ENCODE measurements at regions not wholly inside any gene's neighbourhood (a gene's known extent, or its start where the extent isn't known, plus 50 kb on each side); places are given as distances from the start of the nearest gene placed in this dataset.

- Histone ChIP-seq H3K27me3 (ENCODE audit: low read length) (no peaks in the 10 kb centered on the region), H4K20me1 (ENCODE audit: insufficient read depth, low read depth, low read length) (no peaks in the 10 kb centered on the region), H2AFZ (ENCODE audit: low read length) (no peak overlapping the region), H3K9ac (ENCODE audit: low read length) (no peak overlapping the region), H3K9me2 (replicated peaks; ENCODE audit: insufficient read depth, low read length) (no peaks in the 10 kb centered on the region), H3K4me1 (ENCODE audit: low read length) (peaks cover 20% of the 10 kb centered on the region), H3K36me3 (ENCODE audit: insufficient read depth, low read length) (no peaks in the 10 kb centered on the region), H3K4me3 (ENCODE audit: low read length) (no peak overlapping the region), H3K4me2 (ENCODE audit: low read depth, low read length, poor library complexity, severe bottlenecking) (no peak overlapping the region), H3K79me2 (ENCODE audit: low read length) (no peaks in the 10 kb centered on the region), H3K27ac (ENCODE audit: low read length) (no peak overlapping the region), H3K9me3 (ENCODE audit: low read length) (no peaks in the 10 kb centered on the region)
- no peak for DNase-seq
These were observed 66.8 kb upstream of the TMCC3 start for GRCh38 chr12:94717108-94717507.

DNA sequence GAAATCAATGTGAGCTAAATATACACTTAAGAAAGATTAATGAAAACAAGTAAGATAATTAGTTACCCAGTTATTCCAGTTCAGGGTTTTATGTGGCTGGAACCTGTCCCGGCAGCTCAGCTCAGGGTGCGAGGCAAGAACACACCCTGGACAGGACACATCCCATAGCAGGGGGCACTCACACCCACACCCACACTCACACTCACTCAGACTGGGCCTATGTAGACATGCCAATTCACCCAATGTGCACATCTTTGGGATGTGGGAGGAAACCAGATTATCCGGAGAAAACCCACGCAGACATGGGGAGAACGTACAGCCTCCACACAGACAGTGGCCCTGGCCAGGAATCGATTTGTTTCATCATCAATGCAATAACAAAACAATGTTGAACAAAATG, 66.0 kb upstream of the TMCC3 start:
- Histone ChIP-seq H3K27me3 (ENCODE audit: low read length) (no peaks in the 10 kb centered on the region), H3K4me1 (ENCODE audit: low read length) (peaks cover 12% of the 10 kb centered on the region), H3K79me2 (ENCODE audit: low read length) (no peaks in the 10 kb centered on the region), H3K9ac (ENCODE audit: low read length) (no peak overlapping the region), H3K9me2 (replicated peaks; ENCODE audit: insufficient read depth, low read length) (no peaks in the 10 kb centered on the region), H3K4me3 (ENCODE audit: low read length) (no peak overlapping the region), H3K4me2 (ENCODE audit: low read depth, low read length, poor library complexity, severe bottlenecking) (no peak overlapping the region), H2AFZ (ENCODE audit: low read length) (no peak overlapping the region), H3K9me3 (ENCODE audit: low read length) (no peaks in the 10 kb centered on the region), H3K27ac (ENCODE audit: low read length) (no peak overlapping the region), H3K36me3 (ENCODE audit: insufficient read depth, low read length) (no peaks in the 10 kb centered on the region), H4K20me1 (ENCODE audit: insufficient read depth, low read depth, low read length) (no peaks in the 10 kb centered on the region)
- DNase-seq = no peak

GRCh38 chr12:94714378-94715114, 64.2 kb upstream of the TMCC3 start:
- no peak overlapping the region for H3K4me2 ChIP-seq (ENCODE audit: low read depth, low read length, poor library complexity, severe bottlenecking)
- H3K27ac ChIP-seq (ENCODE audit: low read length) = no peak overlapping the region
- no peak overlapping the region for H3K9ac ChIP-seq (ENCODE audit: low read length)
- H4K20me1 ChIP-seq (ENCODE audit: insufficient read depth, low read depth, low read length) = no peaks in the 10 kb centered on the region
- no peak overlapping the region for H2AFZ ChIP-seq (ENCODE audit: low read length)
- H3K9me2 ChIP-seq (replicated peaks; ENCODE audit: insufficient read depth, low read length) = no peaks in the 10 kb centered on the region
- H3K79me2 ChIP-seq (ENCODE audit: low read length) = no peaks in the 10 kb centered on the region
- H3K4me3 ChIP-seq (ENCODE audit: low read length) = no peak overlapping the region
- H3K4me1 ChIP-seq (ENCODE audit: low read length) = peaks cover 5% of the 10 kb centered on the region; the same call in 1 of the 2 replicates
- no peak for DNase-seq
- no peaks in the 10 kb centered on the region for H3K27me3 ChIP-seq (ENCODE audit: low read length)
- no peaks in the 10 kb centered on the region for H3K36me3 ChIP-seq (ENCODE audit: insufficient read depth, low read length)
- H3K9me3 ChIP-seq (ENCODE audit: low read length) = no peaks in the 10 kb centered on the region

DNA sequence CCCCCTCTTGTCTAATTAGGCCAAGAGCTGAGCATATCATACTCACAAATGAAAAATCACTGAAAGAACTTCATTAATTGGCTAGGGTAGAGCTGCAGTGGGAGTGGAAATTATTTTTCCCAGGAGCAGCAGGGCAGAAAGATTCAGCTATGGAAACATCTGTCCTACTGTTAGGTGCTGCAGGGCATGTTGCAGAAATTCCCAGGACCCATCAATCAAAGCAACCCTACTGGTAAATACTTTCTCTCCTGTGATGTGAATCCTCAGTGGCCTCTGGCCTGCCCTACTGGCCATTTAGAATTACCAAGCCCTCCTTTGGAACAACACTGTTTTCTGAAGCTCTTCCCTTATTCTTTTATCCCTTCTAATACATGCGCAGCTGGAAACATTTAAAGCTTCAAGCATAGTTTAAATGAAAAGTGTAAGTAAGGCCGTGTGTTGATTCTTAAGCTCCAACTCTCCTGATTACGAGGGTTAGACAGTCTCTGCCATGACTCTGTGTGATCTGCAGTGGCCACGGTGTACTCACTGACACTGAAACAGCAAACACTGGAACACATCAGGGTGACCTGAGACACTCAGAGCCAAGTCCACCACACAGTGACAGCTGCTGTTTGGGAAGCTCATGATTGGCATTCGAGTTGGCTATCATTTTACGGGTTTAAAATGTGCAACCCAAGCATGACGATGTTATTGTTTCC, 62.6 kb upstream of the TMCC3 start:
- no peak overlapping the region for H3K4me2 ChIP-seq (ENCODE audit: low read depth, low read length, poor library complexity, severe bottlenecking)
- no peaks in the 10 kb centered on the region for H3K27me3 ChIP-seq (ENCODE audit: low read length)
- H3K27ac ChIP-seq (ENCODE audit: low read length) = no peak overlapping the region
- H3K4me3 ChIP-seq (ENCODE audit: low read length) = no peak overlapping the region
- H3K9me2 ChIP-seq (replicated peaks; ENCODE audit: insufficient read depth, low read length) = no peaks in the 10 kb centered on the region
- H3K9me3 ChIP-seq (ENCODE audit: low read length) = no peaks in the 10 kb centered on the region
- H4K20me1 ChIP-seq (ENCODE audit: insufficient read depth, low read depth, low read length) = no peaks in the 10 kb centered on the region
- no peaks in the 10 kb centered on the region for H3K79me2 ChIP-seq (ENCODE audit: low read length)
- no peaks in the 10 kb centered on the region for H3K36me3 ChIP-seq (ENCODE audit: insufficient read depth, low read length)
- H3K9ac ChIP-seq (ENCODE audit: low read length) = no peak overlapping the region
- no peak overlapping the region for H2AFZ ChIP-seq (ENCODE audit: low read length)
- peaks cover 8% of the 10 kb centered on the region for H3K4me1 ChIP-seq (ENCODE audit: low read length)
- DNase-seq = no peak

DNA sequence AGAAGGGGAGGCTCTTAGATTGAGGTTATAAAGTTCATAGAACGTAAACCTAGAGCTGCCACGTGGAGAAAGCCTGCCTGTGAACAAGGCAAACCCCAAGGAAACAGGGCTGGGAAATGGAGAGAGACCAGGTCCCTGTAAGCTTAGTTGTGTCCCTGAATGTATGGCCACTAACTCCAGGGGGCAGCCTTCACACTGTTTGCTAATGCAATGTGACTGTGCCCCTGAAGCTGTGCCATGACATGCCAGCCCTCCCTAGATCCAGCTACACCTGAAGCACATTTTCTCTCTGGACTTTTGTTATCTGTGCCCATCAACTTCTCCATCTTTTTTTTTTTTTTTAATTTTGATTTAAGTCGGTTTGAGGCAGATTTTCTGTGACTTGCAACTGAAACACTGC, 60.6 kb upstream of the TMCC3 start:
- Histone ChIP-seq H3K9ac (ENCODE audit: low read length) (no peak overlapping the region), H3K27me3 (ENCODE audit: low read length) (no peaks in the 10 kb centered on the region), H3K9me2 (replicated peaks; ENCODE audit: insufficient read depth, low read length) (no peaks in the 10 kb centered on the region), H3K4me1 (ENCODE audit: low read length) (peaks cover 7% of the 10 kb centered on the region), H3K79me2 (ENCODE audit: low read length) (no peaks in the 10 kb centered on the region), H3K9me3 (ENCODE audit: low read length) (no peaks in the 10 kb centered on the region), H2AFZ (ENCODE audit: low read length) (no peak overlapping the region), H4K20me1 (ENCODE audit: insufficient read depth, low read depth, low read length) (no peaks in the 10 kb centered on the region), H3K4me3 (ENCODE audit: low read length) (no peak overlapping the region), H3K4me2 (ENCODE audit: low read depth, low read length, poor library complexity, severe bottlenecking) (no peak overlapping the region), H3K36me3 (ENCODE audit: insufficient read depth, low read length) (no peaks in the 10 kb centered on the region), H3K27ac (ENCODE audit: low read length) (no peak overlapping the region)
- DNase-seq = peak; percentile 83

DNA sequence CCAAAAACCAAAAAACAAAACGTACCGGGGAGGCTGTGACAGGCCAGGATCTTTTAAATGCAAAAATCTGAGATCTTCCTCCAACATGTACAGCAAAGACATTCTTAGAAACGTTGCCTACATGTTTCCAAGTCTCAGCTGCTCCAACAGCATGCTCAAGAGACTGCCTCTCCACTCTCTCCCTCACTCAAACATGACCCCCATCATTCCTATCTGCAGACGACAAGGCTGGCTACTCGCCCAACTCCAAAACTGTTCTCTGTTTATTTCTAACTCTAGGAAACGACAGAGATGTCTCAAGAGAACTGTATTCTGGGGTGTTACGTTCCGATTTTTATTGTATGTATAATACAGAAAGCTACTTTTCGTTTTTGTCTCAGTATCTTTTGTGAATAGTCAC, 57.5 kb upstream of the TMCC3 start:
- H3K27ac ChIP-seq (ENCODE audit: low read length) = no peak overlapping the region
- no peak overlapping the region for H3K4me2 ChIP-seq (ENCODE audit: low read depth, low read length, poor library complexity, severe bottlenecking)
- no peak for DNase-seq
- H3K79me2 ChIP-seq (ENCODE audit: low read length) = no peaks in the 10 kb centered on the region
- no peaks in the 10 kb centered on the region for H4K20me1 ChIP-seq (ENCODE audit: insufficient read depth, low read depth, low read length)
- no peak overlapping the region for H2AFZ ChIP-seq (ENCODE audit: low read length)
- H3K9me3 ChIP-seq (ENCODE audit: low read length) = no peaks in the 10 kb centered on the region
- no peaks in the 10 kb centered on the region for H3K9me2 ChIP-seq (replicated peaks; ENCODE audit: insufficient read depth, low read length)
- no peaks in the 10 kb centered on the region for H3K36me3 ChIP-seq (ENCODE audit: insufficient read depth, low read length)
- H3K27me3 ChIP-seq (ENCODE audit: low read length) = no peaks in the 10 kb centered on the region
- no peak overlapping the region for H3K9ac ChIP-seq (ENCODE audit: low read length)
- no peak overlapping the region for H3K4me3 ChIP-seq (ENCODE audit: low read length)
- peaks cover 34% of the 10 kb centered on the region for H3K4me1 ChIP-seq (ENCODE audit: low read length)

DNA sequence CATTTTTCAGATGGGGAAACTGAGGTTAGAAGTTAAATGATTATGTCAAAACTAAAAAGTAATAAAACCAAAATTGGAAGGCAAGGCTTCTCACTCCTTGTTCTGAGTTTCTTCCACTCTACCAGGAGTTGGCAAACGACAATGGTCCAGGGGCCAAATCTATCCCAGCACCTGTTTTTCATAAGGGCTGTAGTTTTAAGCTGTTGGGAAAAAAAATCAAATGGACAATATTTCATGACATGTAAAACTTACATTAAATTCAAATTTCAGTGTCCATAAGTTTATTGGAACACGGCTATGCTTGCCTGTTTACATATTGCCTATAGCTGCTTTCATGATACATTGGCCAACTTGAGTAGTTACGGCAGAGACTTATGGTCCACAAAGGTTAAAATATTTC, 56.7 kb upstream of the TMCC3 start:
- H3K9ac ChIP-seq (ENCODE audit: low read length) = no peak overlapping the region
- H3K27ac ChIP-seq (ENCODE audit: low read length) = no peak overlapping the region
- H3K4me3 ChIP-seq (ENCODE audit: low read length) = no peak overlapping the region
- H4K20me1 ChIP-seq (ENCODE audit: insufficient read depth, low read depth, low read length) = no peaks in the 10 kb centered on the region
- peaks cover 34% of the 10 kb centered on the region for H3K4me1 ChIP-seq (ENCODE audit: low read length)
- H2AFZ ChIP-seq (ENCODE audit: low read length) = no peak overlapping the region
- H3K36me3 ChIP-seq (ENCODE audit: insufficient read depth, low read length) = no peaks in the 10 kb centered on the region
- no peaks in the 10 kb centered on the region for H3K9me3 ChIP-seq (ENCODE audit: low read length)
- DNase-seq = no peak
- H3K4me2 ChIP-seq (ENCODE audit: low read depth, low read length, poor library complexity, severe bottlenecking) = no peak overlapping the region
- H3K27me3 ChIP-seq (ENCODE audit: low read length) = no peaks in the 10 kb centered on the region
- H3K79me2 ChIP-seq (ENCODE audit: low read length) = no peaks in the 10 kb centered on the region
- H3K9me2 ChIP-seq (replicated peaks; ENCODE audit: insufficient read depth, low read length) = no peaks in the 10 kb centered on the region

DNA sequence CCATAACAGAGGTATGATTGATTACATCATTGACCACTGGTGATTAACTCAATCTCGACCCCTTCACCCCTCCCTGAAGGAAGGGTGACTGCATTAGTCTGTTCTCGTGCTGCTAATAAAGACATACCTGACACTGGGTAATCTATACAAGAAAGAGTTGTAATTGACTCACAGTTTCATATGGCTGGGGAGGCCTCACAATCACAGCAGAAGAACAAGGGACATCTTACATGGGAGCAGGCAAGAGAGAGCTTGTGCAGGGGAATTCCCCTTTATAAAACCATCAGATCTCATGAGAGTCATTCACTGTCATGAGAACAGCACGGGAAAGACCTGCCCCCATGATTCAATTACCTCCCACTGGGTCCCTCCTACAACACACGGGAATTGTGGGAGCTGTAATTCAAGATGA, 55.9 kb upstream of the TMCC3 start:
- H3K4me1 ChIP-seq (ENCODE audit: low read length) = peaks cover 34% of the 10 kb centered on the region
- no peak overlapping the region for H3K27ac ChIP-seq (ENCODE audit: low read length)
- no peak for DNase-seq
- no peaks in the 10 kb centered on the region for H3K9me3 ChIP-seq (ENCODE audit: low read length)
- no peak overlapping the region for H2AFZ ChIP-seq (ENCODE audit: low read length)
- H3K36me3 ChIP-seq (ENCODE audit: insufficient read depth, low read length) = no peaks in the 10 kb centered on the region
- H3K4me2 ChIP-seq (ENCODE audit: low read depth, low read length, poor library complexity, severe bottlenecking) = no peak overlapping the region
- H3K9me2 ChIP-seq (replicated peaks; ENCODE audit: insufficient read depth, low read length) = no peaks in the 10 kb centered on the region
- H3K4me3 ChIP-seq (ENCODE audit: low read length) = no peak overlapping the region
- no peak overlapping the region for H3K9ac ChIP-seq (ENCODE audit: low read length)
- no peaks in the 10 kb centered on the region for H4K20me1 ChIP-seq (ENCODE audit: insufficient read depth, low read depth, low read length)
- no peaks in the 10 kb centered on the region for H3K79me2 ChIP-seq (ENCODE audit: low read length)
- no peaks in the 10 kb centered on the region for H3K27me3 ChIP-seq (ENCODE audit: low read length)
